ENCODE measurements at regions not wholly inside any gene's neighbourhood (a gene's known extent, or its start where the extent isn't known, plus 50 kb on each side); places are given as distances from the start of the nearest gene placed in this dataset.

- TF ChIP-seq, protein P1, sequence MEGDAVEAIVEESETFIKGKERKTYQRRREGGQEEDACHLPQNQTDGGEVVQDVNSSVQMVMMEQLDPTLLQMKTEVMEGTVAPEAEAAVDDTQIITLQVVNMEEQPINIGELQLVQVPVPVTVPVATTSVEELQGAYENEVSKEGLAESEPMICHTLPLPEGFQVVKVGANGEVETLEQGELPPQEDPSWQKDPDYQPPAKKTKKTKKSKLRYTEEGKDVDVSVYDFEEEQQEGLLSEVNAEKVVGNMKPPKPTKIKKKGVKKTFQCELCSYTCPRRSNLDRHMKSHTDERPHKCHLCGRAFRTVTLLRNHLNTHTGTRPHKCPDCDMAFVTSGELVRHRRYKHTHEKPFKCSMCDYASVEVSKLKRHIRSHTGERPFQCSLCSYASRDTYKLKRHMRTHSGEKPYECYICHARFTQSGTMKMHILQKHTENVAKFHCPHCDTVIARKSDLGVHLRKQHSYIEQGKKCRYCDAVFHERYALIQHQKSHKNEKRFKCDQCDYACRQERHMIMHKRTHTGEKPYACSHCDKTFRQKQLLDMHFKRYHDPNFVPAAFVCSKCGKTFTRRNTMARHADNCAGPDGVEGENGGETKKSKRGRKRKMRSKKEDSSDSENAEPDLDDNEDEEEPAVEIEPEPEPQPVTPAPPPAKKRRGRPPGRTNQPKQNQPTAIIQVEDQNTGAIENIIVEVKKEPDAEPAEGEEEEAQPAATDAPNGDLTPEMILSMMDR (IDR thresholded peaks at IDR 0.05): no peak
- no peak for TF ChIP-seq ZFX (IDR thresholded peaks at IDR 0.05; ENCODE audit: borderline replicate concordance)
Observed at GRCh38 chr11:92671081-92671480, 298.4 kb upstream of the MTNR1B start.
